HG02571 (cell line): ENCODE measurements at regions not wholly inside any gene's neighbourhood (a gene's known extent, or its start where the extent isn't known, plus 50 kb on each side); places are given as distances from the start of the nearest gene placed in this dataset.
"Not testable (repeated sequence)": the region's sequence is repeated elsewhere in the genome, so short reads cannot be mapped to it uniquely, and the experiment has no call there.

ENCODE experiments used
- ATAC-seq: cut with Tn5 transposase; IDR thresholded peaks from one replicate; pipeline ENCODE4 v1.9.1; 2021; ENCODE audit warnings: mild to moderate bottlenecking, moderate library complexity; ENCODE audit not compliant: unreplicated experiment

DNA sequence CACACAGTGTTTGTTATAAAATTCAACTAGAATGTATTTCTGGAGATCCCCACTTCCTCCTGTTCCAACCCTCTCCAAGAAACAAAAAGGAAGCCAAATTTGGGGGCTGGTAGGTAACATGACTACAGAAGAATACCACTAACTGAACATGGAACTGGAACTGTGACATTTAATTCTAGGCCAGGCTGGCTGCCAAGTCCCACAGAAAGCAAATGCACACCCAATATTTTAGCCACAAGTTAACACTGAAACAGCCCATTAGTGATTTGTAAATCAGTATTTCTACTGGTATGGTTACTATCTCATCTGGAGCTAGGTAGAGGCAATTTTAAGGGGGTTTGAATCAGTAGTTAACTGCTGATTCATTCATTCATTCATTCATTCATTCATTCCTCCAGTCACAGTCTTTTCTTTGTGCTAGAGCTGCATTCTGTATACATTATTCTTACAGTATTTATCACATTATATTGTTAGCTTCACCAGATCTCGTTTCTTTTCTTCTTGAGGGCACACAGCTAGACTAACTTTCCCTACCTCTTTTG lies 131.7 kb upstream of the GDNF start:
- no peak for ATAC-seq

DNA sequence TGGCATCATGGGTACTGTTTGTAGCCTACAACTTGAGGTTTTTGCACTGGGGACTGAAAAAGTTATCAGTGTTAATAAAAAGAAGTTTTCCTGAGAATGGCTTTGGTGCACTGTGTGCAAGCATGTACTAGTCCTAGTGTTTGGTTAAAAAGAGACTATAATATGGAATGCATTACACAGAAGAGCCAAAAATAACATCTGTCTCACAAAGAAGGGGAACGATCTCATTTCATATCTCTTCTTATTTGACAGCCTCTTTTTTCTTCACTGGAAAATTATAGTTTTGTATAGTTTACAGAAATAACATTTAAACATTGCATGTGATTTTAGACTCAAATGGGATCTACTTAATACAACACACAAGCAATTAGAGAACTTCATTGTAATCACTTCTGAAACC lies 127.0 kb upstream of the GDNF start:
- no peak for ATAC-seq

GRCh38 chr5:37966291-37966690 lies 126.5 kb upstream of the GDNF start:
- ATAC-seq: no peak

- no peak for ATAC-seq
Observed at GRCh38 chr5:37962389-37962788, 122.5 kb upstream of the GDNF start.

DNA sequence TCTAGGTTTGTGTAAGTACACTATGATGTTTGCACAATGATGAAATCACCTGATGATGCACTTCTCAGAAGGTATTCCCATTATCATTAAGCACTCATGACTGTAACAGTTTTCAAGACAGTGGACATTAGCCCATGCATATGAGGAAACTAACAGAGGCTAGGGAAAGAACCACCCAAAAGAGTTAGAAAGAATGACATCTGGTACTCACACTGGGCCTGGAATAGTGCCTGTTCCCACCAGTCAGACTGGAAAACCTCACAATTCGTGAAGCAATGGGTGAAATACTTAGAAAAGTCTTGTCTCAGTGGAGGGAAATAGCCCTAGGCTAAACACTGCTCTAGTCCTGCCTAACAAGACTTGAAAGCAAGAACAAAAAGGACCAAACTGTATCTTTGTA lies 117.4 kb upstream of the GDNF start:
- no peak for ATAC-seq

GRCh38 chr5:37955748-37956147 lies 115.9 kb upstream of the GDNF start:
- no peak for ATAC-seq

GRCh38 chr5:37954561-37954960 lies 114.7 kb upstream of the GDNF start:
- ATAC-seq: no peak

DNA sequence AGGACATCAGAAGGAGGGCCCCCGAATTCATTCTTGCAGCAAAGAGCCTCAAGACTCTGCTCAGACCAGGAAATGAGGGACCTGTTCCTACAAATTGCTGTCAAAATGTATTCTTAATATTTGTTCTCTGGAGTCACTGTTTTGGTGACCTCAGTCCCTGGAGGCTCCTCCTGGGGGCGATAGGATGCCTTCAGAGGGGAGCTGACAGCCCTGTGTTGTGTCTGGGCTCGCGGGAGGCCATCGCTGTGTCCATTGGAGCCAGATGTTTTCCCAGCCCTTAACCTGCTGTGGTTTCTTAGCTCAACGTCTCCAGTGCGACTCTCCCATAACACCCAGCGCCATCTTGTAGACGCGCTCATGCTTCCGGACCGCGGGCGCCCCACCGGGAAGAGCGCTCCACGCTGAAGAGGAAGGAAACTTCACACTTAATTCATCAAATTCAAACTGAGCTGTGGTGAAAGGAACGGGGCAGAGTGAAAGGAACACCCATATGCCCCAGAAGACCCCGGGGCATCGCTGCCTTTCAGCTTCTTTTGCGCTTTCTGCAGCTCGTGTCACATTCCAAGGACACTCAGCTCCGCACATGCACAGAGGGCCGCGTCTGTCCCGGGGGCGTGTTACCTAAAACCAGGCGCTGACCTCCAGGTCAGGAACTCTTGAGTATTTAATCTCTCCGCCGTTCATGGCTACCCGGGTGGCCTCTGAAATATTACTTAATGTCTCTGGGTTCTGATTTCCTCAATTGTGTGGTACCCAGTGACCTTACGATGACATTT lies 112.3 kb upstream of the GDNF start:
- ATAC-seq: no peak

- no peak for ATAC-seq
Observed at GRCh38 chr5:37950436-37950835, 110.6 kb upstream of the GDNF start.

- no peak for ATAC-seq
Observed at GRCh38 chr5:37945446-37945845, 105.6 kb upstream of the GDNF start.

DNA sequence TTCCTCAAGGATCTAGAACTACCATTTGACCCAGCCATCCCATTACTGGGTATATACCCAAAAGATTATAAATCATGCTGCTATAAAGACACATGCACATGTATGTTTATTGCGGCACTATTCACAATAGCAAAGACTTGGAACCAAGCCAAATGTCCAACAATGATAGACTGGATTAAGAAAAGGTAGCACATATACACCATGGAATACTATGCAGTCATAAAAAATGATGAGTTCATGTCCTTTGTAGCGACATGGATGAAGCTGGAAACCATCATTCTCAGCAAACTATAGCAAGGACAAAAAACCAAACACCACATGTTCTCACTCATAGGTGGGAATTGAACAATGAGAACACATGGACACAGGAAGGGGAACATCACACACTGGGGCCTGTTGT lies 103.3 kb upstream of the GDNF start:
- ATAC-seq: not testable (repeated sequence)

DNA sequence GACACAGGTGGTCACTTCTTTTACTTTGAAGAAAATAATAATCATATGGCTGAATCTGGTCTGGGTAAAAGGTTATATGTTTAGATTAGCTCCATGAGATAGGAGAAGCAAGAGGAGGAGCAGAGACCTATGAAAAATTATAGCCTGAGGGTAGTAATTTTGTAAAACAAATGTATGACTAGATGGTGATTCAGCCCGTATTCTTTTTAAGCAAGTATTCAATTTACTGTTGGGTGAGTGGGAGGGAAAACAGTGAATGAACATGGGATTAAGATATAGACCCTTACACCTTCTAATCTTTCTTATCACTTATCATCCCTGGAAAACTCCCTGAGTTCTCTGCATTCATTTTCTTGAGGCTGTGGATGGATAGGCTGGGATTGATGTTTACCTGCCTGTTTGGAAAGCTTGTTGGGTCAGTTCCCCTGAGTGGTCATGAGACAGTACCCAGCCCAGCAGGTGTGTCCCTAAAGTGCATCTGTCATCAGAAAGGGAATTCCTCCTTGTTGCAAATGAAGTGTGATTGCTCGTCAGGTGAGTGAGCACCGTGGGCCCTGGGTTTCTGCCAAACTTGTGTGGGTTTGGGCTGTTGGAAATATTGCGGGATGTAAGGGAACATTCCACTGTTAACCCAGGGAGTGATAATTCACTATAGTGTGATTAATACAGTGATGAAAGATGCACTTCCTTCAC lies 101.2 kb upstream of the GDNF start:
- ATAC-seq: no peak

GRCh38 chr5:37938861-37939260 lies 99.0 kb upstream of the GDNF start:
- ATAC-seq: no peak

- no peak for ATAC-seq
Observed at GRCh38 chr5:37938076-37938852, 98.4 kb upstream of the GDNF start.

DNA sequence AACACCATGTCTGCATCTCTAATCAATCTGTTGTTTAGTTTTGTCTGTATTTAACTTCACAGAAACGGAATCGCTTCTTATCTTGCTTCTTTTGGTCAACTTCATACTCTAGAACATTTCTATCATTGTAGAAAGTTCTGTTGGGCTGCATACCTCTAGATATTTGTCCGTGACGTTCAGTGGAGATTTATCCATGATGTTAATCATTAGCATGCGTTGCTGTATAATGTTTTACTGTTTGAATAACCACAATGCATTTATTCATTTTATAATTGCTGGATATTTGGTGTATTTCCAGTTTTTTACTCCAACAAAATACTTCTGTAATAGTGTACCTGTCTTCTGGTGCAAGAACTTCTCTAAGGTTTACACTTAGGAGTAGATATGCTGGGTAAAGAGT lies 96.2 kb upstream of the GDNF start:
- no peak for ATAC-seq

DNA sequence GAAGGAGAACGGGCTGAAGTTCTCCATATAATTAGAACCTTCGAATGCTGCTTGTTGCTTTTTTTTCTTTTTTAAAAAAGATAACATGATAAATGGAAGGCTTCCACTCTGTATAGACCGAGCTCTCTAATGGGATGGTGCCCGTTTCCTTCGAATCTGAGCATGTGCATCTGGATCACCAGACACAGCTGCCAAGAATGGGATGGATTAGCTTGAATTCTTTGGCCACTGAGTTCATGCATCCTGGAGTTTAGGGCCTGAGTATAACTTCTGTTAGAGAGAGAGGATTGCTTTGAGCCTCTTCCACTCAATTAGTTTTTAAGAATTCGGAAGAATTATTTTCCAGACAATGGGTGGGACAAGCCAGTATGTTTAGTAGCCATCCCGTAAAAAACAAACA lies 93.7 kb upstream of the GDNF start:
- no peak for ATAC-seq

- ATAC-seq: no peak
Observed at GRCh38 chr5:37932450-37932849, 92.6 kb upstream of the GDNF start.

DNA sequence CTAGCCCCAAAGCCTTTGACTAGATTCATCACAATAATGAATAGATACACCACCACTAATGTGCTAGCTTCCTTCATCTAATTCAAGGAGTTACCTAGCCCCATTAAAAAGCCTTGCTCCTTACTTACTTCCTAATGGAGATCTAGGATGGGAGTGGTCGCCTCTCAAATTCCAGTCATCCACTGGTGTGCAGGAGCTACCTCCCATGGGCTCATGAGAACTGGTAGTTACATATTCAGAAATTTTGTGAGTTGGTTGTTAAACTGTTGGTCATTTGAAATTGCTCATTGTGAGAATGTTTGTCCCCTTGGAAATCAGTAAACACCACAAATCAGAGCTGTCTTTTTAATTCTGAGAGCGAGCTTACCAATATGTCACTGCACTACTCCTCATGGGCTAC lies 91.7 kb upstream of the GDNF start:
- no peak for ATAC-seq

- no peak for ATAC-seq
Observed at GRCh38 chr5:37930350-37930749, 90.5 kb upstream of the GDNF start.

DNA sequence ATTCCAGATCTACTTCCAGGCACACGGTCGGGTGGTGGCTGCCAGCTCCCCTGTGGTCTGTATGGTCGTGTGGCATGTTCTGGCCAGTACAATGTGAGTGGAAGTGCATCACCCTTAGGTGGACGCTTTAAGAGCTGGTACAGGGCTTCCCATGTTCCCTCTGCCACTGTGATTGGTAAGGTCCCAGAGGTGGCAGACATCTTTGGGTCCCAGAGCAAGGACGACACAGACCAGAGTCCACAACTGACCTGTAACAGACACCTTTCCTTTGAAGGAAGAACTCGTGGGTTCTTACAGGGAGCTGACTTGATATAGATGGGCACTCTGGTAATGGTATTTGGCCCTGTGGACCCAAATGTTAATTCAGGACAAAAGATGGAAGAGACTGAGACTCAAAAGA lies 90.0 kb upstream of the GDNF start:
- ATAC-seq: no peak

GRCh38 chr5:37927753-37928152 lies 87.9 kb upstream of the GDNF start:
- ATAC-seq: not testable (repeated sequence)

GRCh38 chr5:37926732-37927131 lies 86.9 kb upstream of the GDNF start:
- ATAC-seq: no peak
